Ectodermal cell (in vitro differentiated cells): ENCODE measurements at regions not wholly inside any gene's neighbourhood (a gene's known extent, or its start where the extent isn't known, plus 50 kb on each side); places are given as distances from the start of the nearest gene placed in this dataset.

ENCODE experiments used
- H3K27ac ChIP-seq: 2 replicates; pipeline ENCODE4 v1.7.0; 2013; ENCODE audit warnings: mild to moderate bottlenecking, low read depth, low read length; ENCODE audit not compliant: insufficient read depth, poor library complexity, severe bottlenecking
- H3K27me3 ChIP-seq: 2 replicates; pipeline ENCODE4 v1.7.0; 2013; ENCODE audit warnings: mild to moderate bottlenecking, low read length; ENCODE audit not compliant: insufficient read depth, control insufficient read depth, poor library complexity, severe bottlenecking
- H3K36me3 ChIP-seq: one replicate; pipeline ENCODE4 v1.7.0; 2013; ENCODE audit warnings: low read length; ENCODE audit not compliant: control insufficient read depth, insufficient read depth
- H3K4me1 ChIP-seq: one replicate; pipeline ENCODE4 v1.7.0; 2013; ENCODE audit warnings: low read length; ENCODE audit not compliant: control insufficient read depth, insufficient read depth
- H3K4me3 ChIP-seq: 2 replicates; pipeline ENCODE4 v1.7.0; 2013; ENCODE audit warnings: low read depth, low read length, control low read depth; ENCODE audit not compliant: insufficient read depth
- H3K9me3 ChIP-seq: 2 replicates; pipeline ENCODE4 v1.7.0; 2013; ENCODE audit warnings: mild to moderate bottlenecking, low read length, moderate library complexity; ENCODE audit not compliant: control insufficient read depth
- WGBS, 2 experiments: methylation state at CpG; one replicate each; pipeline ENCODE4 v1.1.7; 2013; ENCODE audit warnings: missing lambda C conversion rate in 2 of 2; 5-methylcytosine and 5-hydroxymethylcytosine counted together

GRCh38 chr2:235247001-235247400, 246.8 kb upstream of the AGAP1 start:
- WGBS, 2 experiments: 95 to 100% methylated on average over 1 of the region's 1 CpG
- Histone ChIP-seq H3K9me3 (no peaks in the 10 kb centered on the region), H3K36me3 (no peaks in the 10 kb centered on the region), H3K4me1 (no peaks in the 10 kb centered on the region), H3K27ac (no peak overlapping the region), H3K27me3 (no peaks in the 10 kb centered on the region), H3K4me3 (no peak overlapping the region)

GRCh38 chr2:235255693-235256092, 238.2 kb upstream of the AGAP1 start:
- H3K36me3 ChIP-seq: no peaks in the 10 kb centered on the region
- 62 to 69% methylated on average over 5 of the region's 5 CpGs for WGBS, 2 experiments
- H3K27me3 ChIP-seq: no peaks in the 10 kb centered on the region
- H3K4me1 ChIP-seq: no peaks in the 10 kb centered on the region
- no peak overlapping the region for H3K4me3 ChIP-seq
- H3K9me3 ChIP-seq: no peaks in the 10 kb centered on the region
- H3K27ac ChIP-seq: no peak overlapping the region

GRCh38 chr2:235257590-235257989, 236.3 kb upstream of the AGAP1 start:
- Histone ChIP-seq H3K36me3 (no peaks in the 10 kb centered on the region), H3K4me3 (no peak overlapping the region), H3K27ac (no peak overlapping the region), H3K27me3 (no peaks in the 10 kb centered on the region), H3K9me3 (no peaks in the 10 kb centered on the region), H3K4me1 (no peaks in the 10 kb centered on the region)
- 92 to 98% methylated on average over 1 of the region's 1 CpG for WGBS, 2 experiments

- H3K36me3 ChIP-seq: no peaks in the 10 kb centered on the region
- no peak overlapping the region for H3K4me3 ChIP-seq
- WGBS, 2 experiments: 91% methylated on average over 4 of the region's 4 CpGs
- H3K9me3 ChIP-seq: no peaks in the 10 kb centered on the region
- no peak overlapping the region for H3K27ac ChIP-seq
- H3K27me3 ChIP-seq: no peaks in the 10 kb centered on the region
- H3K4me1 ChIP-seq: no peaks in the 10 kb centered on the region
Observed at GRCh38 chr2:235262750-235263149, 231.1 kb upstream of the AGAP1 start.

- H3K27me3 ChIP-seq: no peaks in the 10 kb centered on the region
- 59 to 68% methylated on average over 25 to 28 of the region's 28 CpGs for WGBS, 2 experiments
- H3K27ac ChIP-seq: no peak overlapping the region
- no peaks in the 10 kb centered on the region for H3K4me1 ChIP-seq
- H3K36me3 ChIP-seq: no peaks in the 10 kb centered on the region
- no peaks in the 10 kb centered on the region for H3K9me3 ChIP-seq
- no peak overlapping the region for H3K4me3 ChIP-seq
Observed at GRCh38 chr2:235263205-235264120, 230.4 kb upstream of the AGAP1 start.

- no peak overlapping the region for H3K27ac ChIP-seq
- no peaks in the 10 kb centered on the region for H3K9me3 ChIP-seq
- H3K36me3 ChIP-seq: no peaks in the 10 kb centered on the region
- WGBS, 2 experiments: 85 to 100% methylated on average over 1 of the region's 1 CpG
- no peaks in the 10 kb centered on the region for H3K4me1 ChIP-seq
- H3K4me3 ChIP-seq: no peak overlapping the region
- no peaks in the 10 kb centered on the region for H3K27me3 ChIP-seq
Observed at GRCh38 chr2:235264121-235264493, 229.7 kb upstream of the AGAP1 start.

GRCh38 chr2:235264512-235264911, 229.3 kb upstream of the AGAP1 start:
- H3K27me3 ChIP-seq: no peaks in the 10 kb centered on the region
- no peaks in the 10 kb centered on the region for H3K36me3 ChIP-seq
- no peaks in the 10 kb centered on the region for H3K4me1 ChIP-seq
- H3K27ac ChIP-seq: no peak overlapping the region
- 94 to 96% methylated on average over 7 of the region's 8 CpGs for WGBS, 2 experiments
- no peaks in the 10 kb centered on the region for H3K9me3 ChIP-seq
- no peak overlapping the region for H3K4me3 ChIP-seq

GRCh38 chr2:235265348-235265965, 228.4 kb upstream of the AGAP1 start:
- no peaks in the 10 kb centered on the region for H3K27me3 ChIP-seq
- no peak overlapping the region for H3K4me3 ChIP-seq
- no peaks in the 10 kb centered on the region for H3K4me1 ChIP-seq
- H3K36me3 ChIP-seq: no peaks in the 10 kb centered on the region
- 81 to 87% methylated on average over 9 of the region's 9 CpGs for WGBS, 2 experiments
- no peaks in the 10 kb centered on the region for H3K9me3 ChIP-seq
- H3K27ac ChIP-seq: no peak overlapping the region

GRCh38 chr2:235267251-235267650, 226.6 kb upstream of the AGAP1 start:
- H3K27ac ChIP-seq: no peak overlapping the region
- H3K9me3 ChIP-seq: no peaks in the 10 kb centered on the region
- peaks cover 6% of the 10 kb centered on the region for H3K4me1 ChIP-seq
- no peaks in the 10 kb centered on the region for H3K27me3 ChIP-seq
- WGBS, 2 experiments: 91 to 94% methylated on average over 3 of the region's 3 CpGs
- H3K4me3 ChIP-seq: no peak overlapping the region
- no peaks in the 10 kb centered on the region for H3K36me3 ChIP-seq

GRCh38 chr2:235268535-235268934, 225.3 kb upstream of the AGAP1 start:
- Histone ChIP-seq H3K4me3 (no peak overlapping the region), H3K36me3 (no peaks in the 10 kb centered on the region), H3K27ac (no peak overlapping the region), H3K27me3 (no peaks in the 10 kb centered on the region), H3K9me3 (no peaks in the 10 kb centered on the region), H3K4me1 (peaks cover 6% of the 10 kb centered on the region)
- 90 to 93% methylated on average over 7 of the region's 7 CpGs for WGBS, 2 experiments
